GM18502 (cell line): ENCODE measurements at regions not wholly inside any gene's neighbourhood (a gene's known extent, or its start where the extent isn't known, plus 50 kb on each side); places are given as distances from the start of the nearest gene placed in this dataset.

Experiments used
- ATAC-seq: cut with Tn5 transposase; IDR thresholded peaks from one replicate; pipeline ENCODE4 v1.9.1; 2021; ENCODE audit warnings: mild to moderate bottlenecking; ENCODE audit not compliant: unreplicated experiment, poor library complexity

DNA sequence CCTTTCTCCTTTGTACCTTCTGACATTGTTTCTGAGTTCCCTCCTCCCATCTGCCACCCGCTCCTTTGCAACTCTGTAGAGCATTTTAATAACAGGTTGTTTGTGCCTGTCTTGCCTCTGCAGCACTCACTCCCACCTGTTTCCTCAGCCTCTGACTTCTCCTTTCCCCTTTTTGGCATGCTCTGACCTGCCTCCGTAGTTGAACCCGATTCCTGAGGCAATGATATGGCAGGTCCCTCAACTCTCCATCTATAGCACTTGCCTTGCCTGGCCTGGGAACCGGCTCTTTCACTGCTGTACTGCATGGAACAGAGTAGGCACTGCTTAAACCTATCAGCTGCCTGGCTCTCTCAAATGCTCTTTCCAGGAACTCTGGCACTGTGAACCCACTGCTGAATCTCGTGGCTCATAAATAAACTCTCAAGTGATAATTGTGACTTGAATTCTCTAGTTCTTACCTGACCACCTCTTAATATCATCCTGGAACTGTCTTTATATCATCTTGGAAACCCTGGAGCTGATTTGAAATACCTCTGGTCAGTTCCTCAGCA, 50.3 kb downstream of the UTRN start:
- peak; percentile 19 for ATAC-seq

DNA sequence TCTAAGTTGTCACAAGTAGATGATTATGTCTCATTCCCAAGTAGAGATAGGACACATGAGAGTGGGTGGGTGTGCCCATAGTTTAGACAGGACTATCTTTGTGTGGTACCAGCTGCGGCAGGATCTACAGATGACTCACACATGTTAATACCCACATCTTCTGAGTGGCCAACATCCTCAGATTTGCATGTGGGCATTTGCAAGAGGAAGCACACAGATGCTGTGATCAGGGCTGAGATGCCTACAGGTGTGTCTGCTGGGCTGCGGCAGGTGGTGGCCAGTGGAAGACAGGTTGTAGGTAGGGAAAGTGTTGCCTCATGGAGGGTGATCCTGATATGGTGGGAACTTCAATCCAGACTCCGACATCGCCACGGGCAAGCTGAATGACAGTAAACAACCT, 50.8 kb downstream of the UTRN start:
- peak; percentile 66 for ATAC-seq

DNA sequence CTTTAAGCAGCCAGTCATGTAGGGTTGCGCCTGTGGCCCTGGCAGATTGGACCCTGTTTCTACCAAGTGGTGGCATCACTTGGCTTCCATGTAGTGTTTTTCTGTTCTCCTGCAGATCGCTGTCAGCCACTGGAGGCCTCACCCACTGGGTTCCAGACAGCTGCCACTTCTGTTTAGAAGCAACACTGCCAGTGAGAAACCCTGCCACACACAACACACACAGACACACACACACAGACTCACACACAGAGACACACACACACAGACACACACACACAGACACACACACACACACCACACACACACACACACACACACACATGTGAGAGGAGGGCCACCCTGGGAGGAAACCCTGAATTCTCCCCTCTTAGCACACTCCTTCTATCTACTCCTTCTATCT, 51.8 kb downstream of the UTRN start:
- ATAC-seq, result no peak

DNA sequence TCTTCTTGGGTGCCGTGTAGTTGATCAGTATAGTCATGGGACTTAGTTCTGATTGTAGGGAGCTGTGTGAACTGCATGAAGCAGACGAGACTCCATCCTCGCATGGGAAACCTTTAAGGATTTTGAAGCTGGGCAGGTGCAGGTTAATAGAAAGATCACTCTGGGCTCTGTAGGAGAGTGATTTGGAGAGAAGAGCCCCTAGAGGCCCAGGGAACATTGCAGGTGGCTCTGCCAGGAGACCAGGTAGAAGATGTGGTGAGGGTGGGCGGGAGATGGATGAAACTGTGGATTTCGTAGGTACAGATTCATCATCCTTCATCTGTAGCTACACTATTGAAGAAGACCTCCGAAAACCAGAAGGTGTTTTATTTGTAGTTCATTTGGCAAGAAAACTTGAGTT, 53.3 kb downstream of the UTRN start:
- no peak for ATAC-seq

DNA sequence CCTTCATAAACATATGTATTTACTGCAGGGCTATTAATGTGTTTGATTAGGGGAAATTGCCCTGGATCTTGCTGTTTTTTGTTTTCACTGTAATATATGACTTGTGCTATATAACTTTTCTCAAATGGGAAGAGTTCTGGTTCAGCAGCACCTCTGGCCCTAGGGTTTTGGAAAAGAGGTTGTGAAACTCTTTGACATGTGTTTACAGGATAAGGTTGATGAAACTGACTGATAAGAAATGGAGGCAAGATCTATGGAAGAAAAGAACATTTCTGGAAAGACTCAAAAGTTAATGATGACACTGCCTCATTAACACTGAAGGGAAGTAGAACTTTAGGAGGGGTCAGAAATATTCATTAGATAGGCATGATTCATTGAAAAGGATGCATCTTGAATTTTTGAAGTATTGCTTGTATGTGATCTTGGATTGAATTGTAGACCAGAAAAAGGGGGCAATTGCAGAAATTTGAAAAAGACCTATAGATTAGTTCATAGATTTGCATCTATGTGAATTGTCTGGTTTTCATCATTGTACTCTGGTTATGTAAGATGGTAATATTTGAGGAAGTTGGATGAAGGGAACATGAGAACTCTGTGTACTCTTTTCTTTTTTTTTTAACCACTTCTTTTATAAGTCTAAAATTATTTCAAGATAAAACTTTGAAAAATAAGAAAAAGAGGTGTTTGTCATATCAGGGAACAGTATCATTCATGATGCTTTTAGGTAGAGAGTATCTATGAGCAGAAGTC, 54.0 kb downstream of the UTRN start:
- no peak for ATAC-seq

DNA sequence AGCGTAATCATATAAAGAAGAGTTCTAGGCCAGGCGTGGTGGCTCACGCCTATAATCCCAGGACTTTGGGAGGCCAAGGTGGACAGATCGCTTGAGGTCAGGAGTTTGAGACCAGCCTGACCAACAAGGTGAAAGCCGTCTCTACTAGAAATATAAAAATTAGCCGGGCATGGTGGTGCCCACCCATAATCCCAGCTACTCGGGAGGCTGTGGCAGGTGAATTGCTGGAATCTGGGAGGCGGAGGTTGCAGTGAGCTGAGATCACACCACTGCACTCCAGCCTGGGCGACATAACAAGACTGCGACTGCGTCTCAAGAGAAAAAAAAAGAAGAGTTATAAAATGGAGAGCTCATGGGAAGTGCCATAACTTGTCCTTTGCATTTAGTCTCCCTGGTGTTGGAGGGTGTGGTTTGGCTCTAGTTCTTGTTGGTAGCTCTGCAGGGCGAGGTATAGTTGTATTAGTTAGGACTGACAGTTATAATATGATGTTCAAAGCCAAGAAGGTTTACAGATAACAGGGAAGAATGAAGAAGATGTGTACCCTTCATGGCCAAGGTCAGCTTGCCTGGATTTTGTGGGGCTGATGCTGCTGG, 54.8 kb downstream of the UTRN start:
- ATAC-seq, result no peak

DNA sequence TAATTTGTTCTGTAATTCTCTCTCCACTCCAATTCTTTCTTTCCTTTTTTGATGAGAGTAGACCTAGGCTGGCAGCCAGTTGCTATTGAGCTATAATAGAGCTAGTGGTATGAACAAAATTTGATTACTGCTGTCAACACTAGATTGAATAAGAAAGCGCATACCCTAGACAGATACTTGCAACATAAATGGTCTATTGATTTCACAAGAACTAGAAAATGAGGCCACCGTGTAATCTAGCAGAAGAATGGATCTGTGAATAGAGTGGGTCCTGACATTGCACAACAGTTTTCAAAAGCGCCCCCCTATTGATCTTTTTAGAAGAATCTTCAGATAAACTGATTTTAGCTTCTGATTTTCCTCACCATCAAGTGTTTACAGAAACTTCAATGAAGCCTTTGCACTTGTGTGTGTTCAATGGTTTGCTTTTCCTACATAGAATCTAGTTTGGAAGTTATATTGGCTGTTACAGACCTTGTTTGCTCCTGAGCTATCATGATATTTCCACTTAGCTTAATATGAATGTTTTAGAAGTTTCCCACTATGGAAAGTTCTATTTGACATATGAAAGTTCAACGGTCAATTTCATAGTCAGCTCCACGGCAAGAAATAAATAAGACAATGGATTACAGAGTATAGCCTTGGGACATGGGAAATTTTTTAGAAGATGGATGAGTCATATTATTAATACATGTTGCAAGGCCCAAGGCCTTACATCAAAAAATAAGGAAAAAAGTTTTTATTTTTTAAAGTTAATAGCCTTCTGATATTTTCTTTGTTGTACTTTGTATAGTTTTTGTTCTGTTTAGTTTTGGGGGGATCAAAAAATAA, 55.6 kb downstream of the UTRN start:
- ATAC-seq, result no peak

DNA sequence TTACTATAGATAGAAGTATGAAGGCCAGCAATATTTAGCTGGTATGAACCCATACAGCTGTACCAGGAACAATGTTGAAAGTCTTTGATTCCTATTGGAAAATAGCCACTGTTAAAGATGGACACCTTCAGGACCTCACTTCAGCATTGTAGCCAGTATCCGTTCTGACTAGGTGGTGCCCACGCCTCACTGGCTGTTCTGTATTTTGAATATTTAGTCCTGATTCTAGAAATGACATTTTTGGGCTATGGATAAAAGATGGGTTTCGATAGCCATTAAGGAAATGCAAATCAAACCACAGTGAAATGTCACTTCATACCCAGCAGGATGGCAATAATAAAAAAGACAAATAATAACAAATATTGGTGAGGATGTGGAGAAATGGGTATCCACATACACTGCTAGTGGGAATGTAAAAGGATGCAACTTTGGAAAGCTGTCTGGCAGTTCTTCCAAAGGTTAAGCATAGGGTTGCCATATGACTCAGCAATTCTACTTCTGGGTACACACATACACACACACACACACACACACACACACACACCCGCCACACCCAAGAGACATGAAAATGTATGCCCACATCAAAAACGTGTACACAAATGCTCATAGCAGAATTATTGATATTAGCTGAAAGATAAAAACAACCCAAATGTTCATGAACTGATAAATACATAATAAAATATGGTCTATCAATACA, 56.8 kb downstream of the UTRN start:
- no peak for ATAC-seq

DNA sequence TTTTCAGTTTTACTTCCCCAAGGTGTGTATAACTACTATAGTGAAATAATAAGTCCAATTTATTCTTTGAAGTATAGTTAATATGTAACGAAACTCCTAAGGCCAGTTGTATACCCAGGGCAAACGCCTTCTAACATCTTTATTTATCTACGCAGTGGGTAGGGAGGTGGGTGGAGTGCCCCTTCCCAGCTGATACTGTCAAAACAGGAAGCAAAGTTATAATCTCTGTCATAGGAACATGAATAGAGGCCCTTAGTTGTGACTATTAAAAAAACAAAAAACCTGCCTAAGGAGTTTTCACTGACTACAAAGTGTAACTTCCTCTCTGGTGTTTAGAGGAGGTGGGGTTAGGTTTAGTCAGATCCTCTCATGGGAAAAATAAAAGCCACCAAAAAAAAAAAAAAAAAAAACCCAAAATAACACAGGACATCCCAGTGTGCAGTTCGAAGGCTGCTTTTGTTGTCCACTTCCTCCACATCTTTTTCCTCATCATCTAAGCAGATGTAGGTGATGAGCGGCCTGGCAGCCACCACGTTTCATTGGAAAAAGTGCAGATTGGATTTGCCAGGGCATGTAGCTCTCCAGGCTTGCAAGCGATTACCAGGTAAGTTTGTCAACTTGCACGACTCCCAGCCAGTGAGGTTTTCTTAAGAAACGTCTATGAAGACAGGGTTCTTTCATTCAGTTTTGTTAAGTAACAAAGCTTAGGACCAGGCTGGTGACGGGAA, 58.7 kb downstream of the UTRN start:
- ATAC-seq, result peak; percentile 39

DNA sequence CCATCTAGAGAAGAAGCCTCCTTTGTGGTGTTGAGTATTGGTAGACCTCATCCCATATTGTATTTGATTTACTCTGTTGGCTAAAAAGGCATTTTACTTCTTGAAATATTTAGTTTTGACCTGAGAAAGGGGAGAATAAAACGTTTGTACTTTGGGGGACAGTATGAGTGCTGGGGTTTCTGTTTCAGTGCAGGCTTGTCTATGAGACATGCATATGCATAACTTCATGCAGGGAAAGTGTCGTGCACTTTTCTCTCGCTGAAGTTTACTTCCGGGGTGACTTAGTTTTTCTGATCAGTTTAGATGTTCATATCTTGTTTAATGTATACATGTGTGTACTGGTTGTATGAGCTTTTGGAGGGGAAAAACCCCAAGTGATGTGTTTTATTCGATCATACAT, 59.5 kb downstream of the UTRN start:
- ATAC-seq, result peak; percentile 52

DNA sequence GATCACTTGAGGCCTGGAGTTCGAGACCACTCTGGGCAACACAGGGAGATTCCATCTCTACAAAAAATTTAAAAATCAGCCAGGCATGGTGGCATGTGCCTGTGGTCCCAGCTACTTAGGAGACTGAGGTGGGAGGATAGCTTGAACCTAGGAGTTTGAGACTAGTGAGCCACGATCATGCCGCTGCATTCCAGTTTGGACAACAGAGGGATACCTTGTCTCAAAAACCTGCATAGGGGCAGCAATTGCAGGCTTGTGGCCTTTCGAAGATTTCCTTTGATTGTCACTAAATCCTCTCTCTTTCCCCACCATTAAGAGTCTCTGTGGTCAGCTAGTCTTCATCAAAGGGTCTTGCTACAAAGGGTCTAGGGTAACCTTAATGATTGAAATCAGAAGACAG, 60.3 kb downstream of the UTRN start:
- ATAC-seq, result no peak

DNA sequence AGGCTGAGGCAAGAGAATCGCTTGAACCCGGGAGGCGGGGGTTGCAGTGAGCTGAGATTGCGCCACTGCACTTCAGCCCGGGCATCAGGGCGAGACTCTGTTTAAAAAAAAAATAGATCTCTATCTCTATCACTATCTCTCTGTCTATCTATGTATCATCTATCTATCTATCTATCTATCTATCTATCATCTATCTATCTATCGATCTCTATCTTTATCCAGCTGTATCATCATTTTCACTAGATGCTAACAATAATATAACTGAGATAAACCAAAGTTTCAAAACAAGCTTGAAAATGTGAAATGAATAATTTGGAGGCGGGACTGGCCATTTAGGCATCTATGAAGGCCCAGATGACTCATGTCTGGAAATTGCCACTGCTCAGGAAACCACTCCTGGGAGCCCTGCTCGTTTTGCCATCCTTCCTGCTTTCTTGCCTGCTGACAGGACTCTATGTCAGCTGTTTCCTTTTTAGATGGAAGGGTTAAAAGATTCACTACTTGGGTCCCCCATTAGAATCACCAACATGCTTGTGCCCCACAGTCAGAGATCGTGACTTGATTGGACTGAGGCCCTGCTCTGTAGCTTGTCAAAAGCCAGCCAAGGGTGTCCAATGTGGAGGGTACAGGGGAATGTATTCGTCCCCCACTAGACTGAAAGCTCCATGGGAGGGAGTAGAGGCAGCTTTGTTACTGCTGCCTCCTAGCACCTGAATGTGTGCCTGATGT, 61.7 kb downstream of the UTRN start:
- ATAC-seq, result no peak

DNA sequence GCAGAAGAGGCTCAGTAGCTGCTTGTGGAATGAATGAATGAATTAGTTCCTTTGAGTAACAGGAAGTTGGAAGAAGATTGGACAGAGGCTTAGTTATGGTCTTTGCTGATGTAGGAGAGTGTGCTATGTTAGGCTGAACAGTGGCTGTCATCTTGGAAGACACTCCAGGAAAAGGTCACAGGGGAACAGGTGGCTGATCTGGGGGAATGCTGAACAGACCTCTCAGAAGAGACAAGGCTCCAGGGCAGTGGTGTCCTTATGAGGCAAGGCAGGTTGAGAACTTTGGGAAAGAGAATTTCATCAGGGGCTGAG, 62.3 kb downstream of the UTRN start:
- no peak for ATAC-seq

DNA sequence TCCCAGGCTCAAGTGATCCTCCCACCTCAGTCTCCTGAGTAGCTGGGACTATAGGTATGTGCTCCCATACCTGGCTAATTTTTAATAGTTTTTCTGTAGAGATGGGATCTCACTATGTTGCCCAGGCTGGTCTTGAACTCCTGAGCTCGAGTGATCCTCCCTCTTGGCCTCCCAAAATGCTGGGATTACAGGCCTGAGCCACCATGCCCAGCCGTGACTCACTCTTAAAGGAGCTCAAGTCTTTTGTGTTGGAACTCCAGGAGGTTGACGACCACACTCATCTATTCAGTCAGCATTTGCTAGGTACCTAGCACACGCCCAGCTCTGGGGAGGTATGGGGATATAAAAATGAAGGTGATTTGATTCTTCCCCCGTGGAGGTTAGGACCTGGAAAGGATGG, 62.8 kb downstream of the UTRN start:
- ATAC-seq, result no peak

DNA sequence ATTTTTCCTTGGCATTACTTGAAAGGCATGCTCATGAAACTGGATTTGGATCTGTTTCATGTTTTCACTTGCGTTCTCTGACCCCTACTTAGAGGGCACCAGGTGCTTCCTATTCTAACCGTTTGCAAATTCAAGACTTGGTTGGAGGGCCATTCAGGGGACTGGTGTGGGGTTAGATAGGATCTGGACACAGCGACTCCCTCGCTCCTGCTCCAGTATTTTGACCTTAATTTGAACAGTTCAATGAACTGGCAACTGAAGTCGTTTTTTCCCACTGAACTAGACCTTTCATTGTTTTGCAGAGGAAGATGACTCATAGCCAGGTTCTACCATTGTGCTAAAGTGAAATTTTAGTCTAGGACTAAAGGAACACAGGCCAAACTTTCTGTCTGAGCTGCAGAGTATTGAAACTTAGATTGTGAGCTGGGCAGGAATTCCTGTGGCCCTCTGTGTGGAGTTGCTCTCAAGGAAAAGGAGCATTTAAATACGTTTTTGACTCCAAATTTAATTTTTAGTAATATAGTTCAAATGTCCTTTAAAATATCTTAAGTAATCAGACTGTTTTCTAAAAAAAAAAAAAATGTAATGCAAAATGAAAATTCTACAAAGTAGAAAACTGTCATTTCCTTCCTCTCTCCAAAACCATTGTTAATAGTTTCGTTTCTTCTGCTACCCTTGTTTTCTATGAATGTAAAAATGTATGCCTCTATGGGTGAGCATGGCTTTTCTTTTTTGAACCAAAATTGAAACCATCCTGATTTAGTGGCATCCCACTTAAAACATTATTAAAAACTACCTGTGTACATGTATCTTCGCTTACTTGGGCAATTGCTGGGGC, 64.8 kb downstream of the UTRN start:
- ATAC-seq, result peak; percentile 49

DNA sequence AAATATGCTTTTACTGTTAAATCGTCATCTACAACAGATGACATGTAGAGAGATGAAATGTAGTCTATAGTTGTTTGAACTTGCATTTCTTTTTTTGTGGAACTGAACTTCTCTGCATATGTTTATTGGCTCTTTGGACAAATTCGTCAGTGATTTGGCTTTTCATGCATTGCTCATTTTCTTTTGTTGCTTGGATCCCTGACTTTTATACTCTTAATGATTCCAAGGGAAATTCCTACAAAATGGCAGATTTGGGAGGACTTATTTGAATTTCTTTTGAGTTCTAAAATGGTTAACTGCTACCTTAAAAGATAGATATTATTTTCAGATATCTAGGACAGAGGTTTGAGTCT, 65.4 kb downstream of the UTRN start:
- no peak for ATAC-seq

DNA sequence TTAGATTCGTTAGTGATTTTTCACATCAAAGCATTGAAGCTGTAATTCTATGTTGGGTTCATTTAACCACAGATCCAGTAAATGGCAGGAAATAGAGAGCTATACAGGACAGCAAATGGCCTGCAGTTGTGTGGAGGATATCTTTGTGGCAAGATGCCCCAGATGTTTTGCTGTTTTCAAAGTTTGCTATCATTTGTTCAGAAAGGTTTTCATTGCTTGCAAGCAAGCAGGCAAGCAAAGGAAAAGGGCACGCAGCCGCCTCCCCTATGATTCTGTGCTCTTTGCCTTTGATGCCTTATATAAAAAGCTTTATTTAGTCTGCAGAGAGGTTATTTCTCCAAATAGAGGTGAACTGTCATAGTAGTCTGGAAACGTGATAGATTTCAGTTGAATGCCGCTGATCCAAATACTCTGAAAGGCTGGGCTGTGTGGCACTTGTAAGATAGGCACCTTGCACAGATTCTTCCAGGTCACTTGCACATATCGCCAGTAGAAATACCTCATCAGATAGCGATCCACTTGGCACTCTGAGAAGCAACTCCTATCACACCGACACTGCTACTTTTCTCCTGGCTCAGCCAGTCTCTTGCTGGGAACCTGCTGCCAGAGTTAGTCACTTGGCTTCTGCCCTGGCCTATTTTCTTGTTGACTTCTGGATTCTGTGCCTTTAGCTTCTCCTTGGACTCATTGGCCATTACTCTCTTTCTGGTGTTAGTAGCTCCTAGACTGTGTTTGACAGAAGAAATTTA, 66.4 kb downstream of the UTRN start:
- no peak for ATAC-seq

DNA sequence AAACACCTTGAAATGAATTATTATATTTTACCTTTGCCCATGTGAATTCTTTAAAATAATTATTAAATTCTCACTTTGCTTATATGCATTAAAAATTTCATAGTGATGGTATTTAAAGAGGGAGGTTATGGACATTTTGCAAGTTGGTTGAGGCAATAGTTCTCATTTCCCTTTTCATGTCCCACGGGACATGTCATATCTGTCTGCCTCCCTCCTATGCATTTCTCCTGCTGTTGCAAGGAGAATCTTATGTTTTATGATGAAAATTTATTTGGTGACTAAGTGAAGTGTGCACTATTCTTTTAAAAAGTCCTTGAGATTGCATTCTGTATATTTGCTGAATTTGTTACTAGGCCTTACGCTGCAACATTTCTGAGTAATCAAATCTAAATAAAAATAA, 67.2 kb downstream of the UTRN start:
- ATAC-seq, result peak; percentile 30
